PC-9 (cell line): ENCODE measurements at regions not wholly inside any gene's neighbourhood (a gene's known extent, or its start where the extent isn't known, plus 50 kb on each side); places are given as distances from the start of the nearest gene placed in this dataset.

Experiments used
- BruUV-seq: library from RNA; stranded (reverse); fragments of 400-500 nt; replicated peaks from 2 replicates; lab custom pipeline; 2021; lab: Mats Ljungman, UMichigan
- CTCF ChIA-PET: fragments of 300-600 bp; sonication (Branson Sonifier 250); formaldehyde crosslinking; loops from one replicate; lab custom pipeline; 2022; ENCODE audit warnings: antibody characterized with exemption; lab: Charles Lee
- POLR2A ChIA-PET: fragments of 300-600 bp; sonication (Branson Sonifier 250); formaldehyde crosslinking; loops from one replicate; lab custom pipeline; 2022; ENCODE audit warnings: antibody characterized with exemption; ENCODE audit not compliant: unreplicated experiment; lab: Charles Lee
- DNase-seq, 2 experiments: peaks; one replicate each; pipeline versions ENCODE4 v3.0.0 to v3.0.0-alpha.2; 2015 to 2022; ENCODE audit warnings: mixed read lengths in 1 of 2
- H2AFZ ChIP-seq: fragments of 200-600 bp; sonication (generic); 2 replicates; pipeline ENCODE4 v1.8.1; 2017; ENCODE audit warnings: antibody characterized with exemption
- H3F3A ChIP-seq: fragments of 200-600 bp; sonication (generic); 2 replicates; pipeline ENCODE4 v1.8.1; 2017; ENCODE audit warnings: antibody characterized with exemption, mild to moderate bottlenecking, low read depth; ENCODE audit not compliant: insufficient read depth
- H3K27ac ChIP-seq: fragments of 200-600 bp; sonication (generic); 2 replicates; pipeline ENCODE4 v1.6.1; 2016; ENCODE audit warnings: mixed run types
- H3K27me3 ChIP-seq: fragments of 200-600 bp; sonication (generic); 2 replicates; pipeline ENCODE4 v1.6.1; 2016; ENCODE audit warnings: low read depth, mixed run types; ENCODE audit not compliant: insufficient read depth
- H3K36me3 ChIP-seq: fragments of 200-600 bp; sonication (generic); 2 replicates; pipeline ENCODE4 v1.6.1; 2016; ENCODE audit warnings: low read depth, mixed run types
- H3K4me1 ChIP-seq: fragments of 200-600 bp; sonication (generic); replicated peaks from 2 replicates; pipeline ENCODE4 v1.6.1; 2016; ENCODE audit warnings: mixed run types; ENCODE audit not compliant: insufficient read depth
- H3K4me2 ChIP-seq: fragments of 200-600 bp; sonication (generic); 2 replicates; pipeline ENCODE4 v1.6.1; 2017; ENCODE audit warnings: mixed run types
- H3K4me3 ChIP-seq: fragments of 200-600 bp; sonication (generic); 2 replicates; pipeline ENCODE4 v1.6.1; 2016; ENCODE audit warnings: mixed run types
- H3K79me2 ChIP-seq: fragments of 200-600 bp; sonication (generic); 2 replicates; pipeline ENCODE4 v1.6.1; 2017; ENCODE audit warnings: low read depth, mixed run types
- H3K9me2 ChIP-seq: fragments of 200-600 bp; sonication (generic); 2 replicates; pipeline ENCODE4 v1.8.1; 2017; ENCODE audit warnings: mild to moderate bottlenecking; ENCODE audit not compliant: insufficient read depth
- H3K9me3 ChIP-seq: fragments of 200-600 bp; sonication (generic); 2 replicates; pipeline ENCODE4 v1.8.1; 2016; ENCODE audit warnings: low read depth; ENCODE audit not compliant: insufficient read depth
- H4K20me1 ChIP-seq: fragments of 200-600 bp; sonication (generic); 2 replicates; pipeline ENCODE4 v1.8.1; 2017; ENCODE audit not compliant: insufficient read depth
- EZH2 ChIP-seq: fragments of 200-600 bp; sonication (generic); IDR thresholded peaks from 2 replicates; pipeline ENCODE4 v1.8.0; 2017; ENCODE audit warnings: antibody characterized with exemption, low read depth
- intact Hi-C: fragments of 100-400 bp; cut with micrococcal nuclease; formaldehyde crosslinking; loops from one replicate; pipeline ENCODE4 v1.10.0; 2022; ENCODE audit not compliant: unreplicated experiment
- TF ChIP-seq, protein P1 (sequence below): fragments of 200-600 bp; sonication (generic); conservative IDR thresholded peaks from 2 replicates; pipeline ENCODE4 v1.6.1; 2017; ENCODE audit warnings: mixed run types, antibody characterized with exemption, mild to moderate bottlenecking, moderate library complexity

DNA sequence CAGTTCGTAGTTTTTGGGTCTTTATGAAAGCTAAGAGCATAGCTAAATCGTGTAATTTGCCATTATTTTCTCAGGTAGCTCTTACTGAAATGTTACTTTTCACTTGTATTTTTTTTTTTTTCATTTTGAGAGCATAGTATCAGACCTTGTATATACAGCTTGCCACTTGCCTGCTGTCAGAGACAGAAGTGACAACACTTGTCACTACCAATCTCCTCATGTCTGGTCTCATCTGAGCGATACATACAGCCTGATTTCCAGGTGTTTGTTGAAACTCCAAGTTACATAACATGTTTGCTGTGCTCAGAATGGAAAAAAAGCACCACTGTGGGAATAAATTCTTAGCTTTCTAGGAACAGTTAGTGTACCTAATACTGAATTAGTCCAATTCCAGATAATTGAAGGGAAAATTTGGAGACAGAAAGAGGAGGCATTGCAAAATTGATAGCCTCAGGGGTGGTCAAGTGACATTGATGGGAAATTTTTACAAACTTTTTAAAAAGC lies 621.4 kb upstream of the PKN2 start:
- H3K4me1 ChIP-seq = no peaks in the 10 kb centered on the region
- no peaks in the 10 kb centered on the region for H3K9me3 ChIP-seq
- TF ChIP-seq, protein P1, sequence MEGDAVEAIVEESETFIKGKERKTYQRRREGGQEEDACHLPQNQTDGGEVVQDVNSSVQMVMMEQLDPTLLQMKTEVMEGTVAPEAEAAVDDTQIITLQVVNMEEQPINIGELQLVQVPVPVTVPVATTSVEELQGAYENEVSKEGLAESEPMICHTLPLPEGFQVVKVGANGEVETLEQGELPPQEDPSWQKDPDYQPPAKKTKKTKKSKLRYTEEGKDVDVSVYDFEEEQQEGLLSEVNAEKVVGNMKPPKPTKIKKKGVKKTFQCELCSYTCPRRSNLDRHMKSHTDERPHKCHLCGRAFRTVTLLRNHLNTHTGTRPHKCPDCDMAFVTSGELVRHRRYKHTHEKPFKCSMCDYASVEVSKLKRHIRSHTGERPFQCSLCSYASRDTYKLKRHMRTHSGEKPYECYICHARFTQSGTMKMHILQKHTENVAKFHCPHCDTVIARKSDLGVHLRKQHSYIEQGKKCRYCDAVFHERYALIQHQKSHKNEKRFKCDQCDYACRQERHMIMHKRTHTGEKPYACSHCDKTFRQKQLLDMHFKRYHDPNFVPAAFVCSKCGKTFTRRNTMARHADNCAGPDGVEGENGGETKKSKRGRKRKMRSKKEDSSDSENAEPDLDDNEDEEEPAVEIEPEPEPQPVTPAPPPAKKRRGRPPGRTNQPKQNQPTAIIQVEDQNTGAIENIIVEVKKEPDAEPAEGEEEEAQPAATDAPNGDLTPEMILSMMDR = no peak
- TF ChIP-seq EZH2 = no peak
- no peak overlapping the region for H2AFZ ChIP-seq
- no peak overlapping the region for H3K4me2 ChIP-seq
- no peaks in the 10 kb centered on the region for H3K36me3 ChIP-seq
- no peak for DNase-seq
- POLR2A ChIA-PET = interaction anchor here (0.6 kb wide), 1 partner anchor 1252 kb away, joined by 3 read pairs; no protein-coding TSS in a partner anchor
- H4K20me1 ChIP-seq = no peaks in the 10 kb centered on the region
- H3K27ac ChIP-seq = no peak overlapping the region
- intact Hi-C loops = loop anchor here (5.0 to 10.0 kb wide), 2 partner anchors 768 to 930 kb away; no protein-coding TSS in a partner anchor
- BruUV-seq = no TSS peak
- CTCF ChIA-PET = interaction anchor here (0.6 to 0.7 kb wide), 3 partner anchors 82 to 610 kb away, joined by 3 read pairs; no protein-coding TSS in a partner anchor
- H3K27me3 ChIP-seq = no peaks in the 10 kb centered on the region
- no peaks in the 10 kb centered on the region for H3F3A ChIP-seq
- no peak overlapping the region for H3K4me3 ChIP-seq
- no peaks in the 10 kb centered on the region for H3K9me2 ChIP-seq
- no peaks in the 10 kb centered on the region for H3K79me2 ChIP-seq

DNA sequence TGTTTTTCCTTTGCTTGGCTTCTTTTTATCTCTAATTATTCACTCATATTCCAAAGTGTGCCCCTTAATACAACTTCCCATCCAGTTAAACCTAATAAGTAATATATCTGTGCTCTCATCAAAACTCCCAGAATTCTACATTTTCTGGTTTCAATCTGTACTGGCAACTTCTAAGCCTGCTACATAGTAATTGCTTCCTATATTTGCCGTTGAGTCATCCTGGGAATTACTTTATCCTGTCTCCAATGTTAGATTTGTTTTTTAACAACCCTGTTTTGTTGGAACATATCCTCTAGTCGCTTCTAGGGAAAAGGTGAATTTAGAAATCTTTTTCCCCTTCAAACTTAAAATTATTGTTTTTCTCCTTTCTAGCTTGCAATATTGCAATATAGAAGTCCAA lies 620.5 kb upstream of the PKN2 start:
- DNase-seq = no peak
- no peak overlapping the region for H3K27ac ChIP-seq
- no peak overlapping the region for H3K4me2 ChIP-seq
- no peaks in the 10 kb centered on the region for H3K9me3 ChIP-seq
- no TSS peak for BruUV-seq
- CTCF ChIA-PET = no interaction called here
- TF ChIP-seq EZH2 = no peak
- TF ChIP-seq, protein P1 = no peak
- intact Hi-C loops = loop anchor here (5.0 to 10.0 kb wide), 2 partner anchors 769 to 931 kb away; no protein-coding TSS in a partner anchor
- POLR2A ChIA-PET = no interaction called here
- no peak overlapping the region for H2AFZ ChIP-seq
- H3K36me3 ChIP-seq = no peaks in the 10 kb centered on the region
- H3K4me1 ChIP-seq = no peaks in the 10 kb centered on the region
- no peaks in the 10 kb centered on the region for H3K79me2 ChIP-seq
- H3K27me3 ChIP-seq = no peaks in the 10 kb centered on the region
- no peaks in the 10 kb centered on the region for H4K20me1 ChIP-seq
- no peak overlapping the region for H3K4me3 ChIP-seq
- H3K9me2 ChIP-seq = no peaks in the 10 kb centered on the region
- H3F3A ChIP-seq = no peaks in the 10 kb centered on the region

DNA sequence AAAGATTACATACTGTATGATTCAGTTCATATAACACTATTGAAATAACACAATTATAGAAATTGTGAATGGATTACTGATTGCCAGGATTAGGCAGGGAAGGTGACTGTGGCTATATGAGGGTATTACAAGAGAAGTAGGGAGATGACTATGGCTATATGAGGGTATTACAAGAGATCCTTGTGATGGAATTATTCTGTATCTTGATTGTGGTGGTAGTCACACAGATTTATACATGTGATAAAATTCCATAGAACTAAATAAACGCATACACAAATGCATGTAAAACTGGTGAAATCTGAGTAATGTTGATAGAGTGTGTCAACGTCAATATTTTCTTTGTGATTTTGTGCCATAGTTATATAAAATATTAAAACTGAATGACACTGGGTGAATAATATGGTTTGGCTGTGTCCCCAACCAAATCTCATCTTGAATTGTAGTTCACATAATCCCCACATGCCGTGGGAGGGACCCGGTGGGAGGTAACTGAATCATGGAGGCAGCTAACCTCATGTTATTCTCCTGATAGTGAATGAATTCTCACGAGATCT lies 615.6 kb upstream of the PKN2 start:
- no peaks in the 10 kb centered on the region for H3K27me3 ChIP-seq
- no peaks in the 10 kb centered on the region for H3K36me3 ChIP-seq
- no peak overlapping the region for H2AFZ ChIP-seq
- POLR2A ChIA-PET = no interaction called here
- no peaks in the 10 kb centered on the region for H3K4me1 ChIP-seq
- CTCF ChIA-PET = no interaction called here
- 0 out of 2 replicates have a peak, but pooled peaks cover 4% of the 10 kb centered on the region for H3K9me2 ChIP-seq
- intact Hi-C loops = loop anchor here (10.0 kb wide), 1 partner anchor 774 kb away; no protein-coding TSS in a partner anchor
- H3F3A ChIP-seq = no peaks in the 10 kb centered on the region
- no TSS peak for BruUV-seq
- no peak overlapping the region for H3K27ac ChIP-seq
- no peak for TF ChIP-seq EZH2
- TF ChIP-seq, protein P1 = no peak
- no peak for DNase-seq
- no peaks in the 10 kb centered on the region for H3K79me2 ChIP-seq
- no peak overlapping the region for H3K4me3 ChIP-seq
- no peak overlapping the region for H3K4me2 ChIP-seq
- H3K9me3 ChIP-seq = no peaks in the 10 kb centered on the region
- no peaks in the 10 kb centered on the region for H4K20me1 ChIP-seq
